ENCODE measurements at regions not wholly inside any gene's neighbourhood (a gene's known extent, or its start where the extent isn't known, plus 50 kb on each side); places are given as distances from the start of the nearest gene placed in this dataset.

DNA sequence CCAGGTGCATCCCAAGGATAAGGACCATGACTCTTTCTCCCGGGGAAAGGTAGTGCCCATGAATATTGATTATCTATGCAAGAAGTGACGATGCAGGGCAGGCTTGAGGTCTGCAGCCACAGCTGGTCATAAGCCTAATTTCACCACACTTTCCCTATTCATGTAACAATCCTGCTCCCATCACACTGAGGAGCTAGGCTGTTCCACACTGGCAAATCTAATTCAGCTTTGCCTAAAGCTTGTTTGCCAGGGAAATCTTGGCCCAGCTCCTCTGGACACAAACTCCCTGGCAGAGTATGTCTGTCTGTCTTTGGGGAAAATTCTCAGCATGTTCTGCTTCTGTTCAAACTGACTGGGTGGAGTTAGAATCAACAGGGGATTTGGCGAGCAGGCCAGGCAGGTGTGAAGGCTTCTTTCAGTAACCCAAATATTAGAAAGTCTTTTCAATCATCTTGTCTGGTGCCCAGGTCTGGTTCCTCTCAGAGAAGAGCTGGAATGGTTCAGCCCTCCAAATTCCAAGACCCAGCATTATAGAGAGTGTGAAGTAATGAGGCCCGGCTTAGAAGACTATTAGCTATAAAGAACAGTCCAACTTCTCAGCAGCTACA is 88.5 kb upstream of the SPDL1 start:
- Histone ChIP-seq H3K4me3 (ENCODE audit: low read depth, low read length) (no peak overlapping the region), H3K36me3 (no peaks in the 10 kb centered on the region), H3K27ac (no peak overlapping the region), H3K9me3 (ENCODE audit: severe bottlenecking) (no peaks in the 10 kb centered on the region), H3K27me3 (ENCODE audit: insufficient read depth, low read depth, severe bottlenecking) (peaks cover 52% of the 10 kb centered on the region)
- TF ChIP-seq CTCF (IDR thresholded peaks at IDR 0.05; ENCODE audit: low read depth, low read length) = no peak
- DNase-seq = no peak

DNA sequence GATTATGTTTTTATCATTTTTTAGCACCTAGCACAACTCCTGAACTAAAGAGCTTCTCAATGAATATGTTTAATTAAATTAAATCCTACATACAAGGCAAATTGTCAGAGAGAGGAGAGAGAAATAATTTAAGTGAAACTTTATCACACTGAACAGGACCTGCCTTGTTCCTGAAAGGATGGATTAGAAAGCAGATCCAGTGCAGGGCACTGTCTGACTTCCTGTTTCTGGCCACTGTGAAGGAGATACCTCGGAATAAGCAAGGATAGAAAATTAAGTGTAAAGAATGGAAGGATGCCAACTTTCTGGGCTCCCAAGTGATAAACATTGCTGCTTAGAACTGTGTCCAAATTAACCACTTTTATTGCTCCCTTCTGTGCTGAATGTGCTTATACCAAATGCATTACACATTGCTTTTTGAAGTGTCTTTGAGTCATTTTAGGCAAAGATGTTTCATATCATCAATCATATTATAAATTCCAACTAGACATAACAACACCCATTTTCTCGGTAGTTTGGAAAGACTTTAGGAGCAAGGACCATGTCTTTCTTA is 89.1 kb upstream of the SPDL1 start:
- H3K27me3 ChIP-seq (ENCODE audit: insufficient read depth, low read depth, severe bottlenecking) = peaks cover 52% of the 10 kb centered on the region
- DNase-seq = no peak
- H3K27ac ChIP-seq = no peak overlapping the region
- no peaks in the 10 kb centered on the region for H3K36me3 ChIP-seq
- no peak for TF ChIP-seq CTCF (IDR thresholded peaks at IDR 0.05; ENCODE audit: low read depth, low read length)
- H3K4me3 ChIP-seq (ENCODE audit: low read depth, low read length) = no peak overlapping the region
- no peaks in the 10 kb centered on the region for H3K9me3 ChIP-seq (ENCODE audit: severe bottlenecking)

DNA sequence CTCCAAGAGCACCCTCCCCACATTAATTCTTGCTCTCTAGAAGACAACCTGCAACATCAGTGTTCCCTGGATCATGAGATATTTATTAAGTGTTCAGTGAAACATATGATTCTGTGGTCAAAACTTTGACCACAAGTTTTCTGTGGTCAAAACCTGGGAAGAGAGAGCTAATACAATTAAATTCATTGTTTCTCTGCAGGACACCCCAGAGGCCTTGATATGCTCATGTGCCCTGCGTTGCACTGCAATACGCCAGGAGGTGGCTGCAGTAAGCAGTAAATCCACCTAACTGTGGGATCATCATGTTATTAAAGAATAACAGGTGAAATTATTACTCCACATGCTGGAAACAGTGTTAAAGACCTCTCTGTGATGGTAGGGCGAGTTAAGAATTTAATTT is 109.3 kb upstream of the SPDL1 start:
- Histone ChIP-seq H3K27me3 (ENCODE audit: insufficient read depth, low read depth, severe bottlenecking) (peaks cover 45% of the 10 kb centered on the region), H3K36me3 (no peaks in the 10 kb centered on the region), H3K27ac (no peak overlapping the region), H3K9me3 (ENCODE audit: severe bottlenecking) (no peaks in the 10 kb centered on the region), H3K4me3 (ENCODE audit: low read depth, low read length) (no peak overlapping the region)
- DNase-seq = no peak
- TF ChIP-seq CTCF (IDR thresholded peaks at IDR 0.05; ENCODE audit: low read depth, low read length) = no peak

GRCh38 chr5:169472544-169472943 is 111.0 kb upstream of the SPDL1 start:
- H3K4me3 ChIP-seq (ENCODE audit: low read depth, low read length) = no peak overlapping the region
- TF ChIP-seq CTCF (IDR thresholded peaks at IDR 0.05; ENCODE audit: low read depth, low read length) = no peak
- peaks cover 48% of the 10 kb centered on the region for H3K27me3 ChIP-seq (ENCODE audit: insufficient read depth, low read depth, severe bottlenecking)
- no peaks in the 10 kb centered on the region for H3K36me3 ChIP-seq
- no peak for DNase-seq
- no peaks in the 10 kb centered on the region for H3K9me3 ChIP-seq (ENCODE audit: severe bottlenecking)
- no peak overlapping the region for H3K27ac ChIP-seq

DNA sequence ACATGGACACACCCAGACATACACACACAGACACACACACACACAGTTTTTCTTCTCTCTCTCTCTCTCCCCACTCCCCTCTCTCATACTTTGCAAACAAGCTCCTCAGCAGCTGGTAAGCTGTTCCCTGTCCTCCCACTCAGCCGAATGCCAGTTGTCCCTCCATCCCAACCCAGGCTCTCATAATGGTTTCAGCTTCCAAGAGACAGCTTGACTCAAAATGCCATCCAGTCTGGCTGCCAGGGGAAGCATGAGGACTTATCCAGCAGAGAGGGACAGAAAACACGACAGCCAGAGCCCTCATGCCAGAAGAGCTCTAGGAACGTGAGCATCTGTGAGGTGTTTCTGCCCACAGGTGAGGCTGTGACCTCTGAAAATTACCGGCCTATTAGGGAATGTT is 112.6 kb upstream of the SPDL1 start:
- peaks cover 48% of the 10 kb centered on the region for H3K27me3 ChIP-seq (ENCODE audit: insufficient read depth, low read depth, severe bottlenecking)
- no peak for TF ChIP-seq CTCF (IDR thresholded peaks at IDR 0.05; ENCODE audit: low read depth, low read length)
- H3K36me3 ChIP-seq = no peaks in the 10 kb centered on the region
- no peaks in the 10 kb centered on the region for H3K9me3 ChIP-seq (ENCODE audit: severe bottlenecking)
- no peak overlapping the region for H3K27ac ChIP-seq
- no peak for DNase-seq
- no peak overlapping the region for H3K4me3 ChIP-seq (ENCODE audit: low read depth, low read length)

Measured in WERI-Rb-1 (cell line).